GM18502 (cell line): ENCODE measurements at regions not wholly inside any gene's neighbourhood (a gene's known extent, or its start where the extent isn't known, plus 50 kb on each side); places are given as distances from the start of the nearest gene placed in this dataset.
"Not testable (repeated sequence)": the region's sequence is repeated elsewhere in the genome, so short reads cannot be mapped to it uniquely, and the experiment has no call there.

Experiments used
- ATAC-seq: cut with Tn5 transposase; IDR thresholded peaks from one replicate; pipeline ENCODE4 v1.9.1; 2021; ENCODE audit warnings: mild to moderate bottlenecking; ENCODE audit not compliant: unreplicated experiment, poor library complexity

- ATAC-seq, result no peak
These were observed 142.8 kb upstream of the PDE4D start for GRCh38 chr5:60036192-60036938.

- no peak for ATAC-seq
These were observed 132.6 kb upstream of the PDE4D start for GRCh38 chr5:60026161-60026560.

GRCh38 chr5:60024104-60024503, 130.6 kb upstream of the PDE4D start:
- ATAC-seq, result no peak

GRCh38 chr5:60023255-60023654, 129.7 kb upstream of the PDE4D start:
- no peak for ATAC-seq

- ATAC-seq, result no peak
These were observed 126.9 kb upstream of the PDE4D start for GRCh38 chr5:60020457-60020856.

GRCh38 chr5:60018960-60019359, 125.4 kb upstream of the PDE4D start:
- ATAC-seq, result not testable (repeated sequence)

- ATAC-seq, result no peak
These were observed 124.6 kb upstream of the PDE4D start for GRCh38 chr5:60018091-60018490.

- ATAC-seq, result no peak
These were observed 120.8 kb upstream of the PDE4D start for GRCh38 chr5:60014331-60014730.

GRCh38 chr5:60010853-60011252, 117.3 kb upstream of the PDE4D start:
- ATAC-seq, result no peak

- no peak for ATAC-seq
These were observed 116.8 kb upstream of the PDE4D start for GRCh38 chr5:60010328-60010727.

- ATAC-seq, result no peak
These were observed 114.2 kb upstream of the PDE4D start for GRCh38 chr5:60007729-60008128.

- no peak for ATAC-seq
These were observed 105.5 kb upstream of the PDE4D start for GRCh38 chr5:59999056-59999455.

- no peak for ATAC-seq
These were observed 98.7 kb upstream of the PDE4D start for GRCh38 chr5:59992206-59992605.

GRCh38 chr5:59988396-59988795, 94.9 kb upstream of the PDE4D start:
- ATAC-seq, result no peak

- no peak for ATAC-seq
These were observed 82.8 kb upstream of the PDE4D start for GRCh38 chr5:59976342-59976741.

GRCh38 chr5:59972043-59972442, 78.5 kb upstream of the PDE4D start:
- ATAC-seq, result no peak

GRCh38 chr5:59959330-59959729, 65.8 kb upstream of the PDE4D start:
- no peak for ATAC-seq

- ATAC-seq, result no peak
These were observed 62.7 kb upstream of the PDE4D start for GRCh38 chr5:59956130-59956783.

GRCh38 chr5:59955241-59955640, 61.7 kb upstream of the PDE4D start:
- no peak for ATAC-seq

- ATAC-seq, result no peak
These were observed 50.1 kb upstream of the PDE4D start for GRCh38 chr5:59943452-59944113.
